ENCODE measurements at regions not wholly inside any gene's neighbourhood (a gene's known extent, or its start where the extent isn't known, plus 50 kb on each side); places are given as distances from the start of the nearest gene placed in this dataset.

- Histone ChIP-seq H3K9me3 (no peaks in the 10 kb centered on the region), H3K27me3 (no peaks in the 10 kb centered on the region), H3K4me1 (peaks cover 8% of the 10 kb centered on the region), H3K27ac (no peak overlapping the region), H3K36me3 (no peaks in the 10 kb centered on the region), H3K4me3 (no peak overlapping the region)
- 91% methylated on average over 11 of the region's 11 CpGs for WGBS
- TF ChIP-seq POLR2AphosphoS5 (IDR thresholded peaks at IDR 0.05) = no peak
- no peak for TF ChIP-seq POLR2A (IDR thresholded peaks at IDR 0.05)
- TF ChIP-seq EP300 (IDR thresholded peaks at IDR 0.05) = no peak
- no peak for TF ChIP-seq CTCF (IDR thresholded peaks at IDR 0.05)
- DNase-seq (ENCODE audit: low spot score in 2 of 2) = no peak
Measured at GRCh38 chr1:244339073-244339692, 112.5 kb downstream of the ADSS2 start.

GRCh38 chr1:244339776-244340175 is 111.9 kb downstream of the ADSS2 start:
- Histone ChIP-seq H3K27ac (no peak overlapping the region), H3K4me1 (peaks cover 8% of the 10 kb centered on the region), H3K4me3 (no peak overlapping the region), H3K27me3 (no peaks in the 10 kb centered on the region), H3K36me3 (no peaks in the 10 kb centered on the region), H3K9me3 (no peaks in the 10 kb centered on the region)
- DNase-seq (ENCODE audit: low spot score in 2 of 2) = no peak
- 84% methylated on average over 4 of the region's 7 CpGs for WGBS
- TF ChIP-seq POLR2AphosphoS5 (IDR thresholded peaks at IDR 0.05) = no peak
- TF ChIP-seq POLR2A (IDR thresholded peaks at IDR 0.05) = no peak
- TF ChIP-seq EP300 (IDR thresholded peaks at IDR 0.05) = no peak
- TF ChIP-seq CTCF (IDR thresholded peaks at IDR 0.05) = no peak

- H3K4me3 ChIP-seq = no peak overlapping the region
- whole genome bisulfite sequencing = 88% methylated on average over 14 of the region's 14 CpGs
- TF ChIP-seq POLR2AphosphoS5 (IDR thresholded peaks at IDR 0.05) (no peak), EP300 (IDR thresholded peaks at IDR 0.05) (no peak), CTCF (IDR thresholded peaks at IDR 0.05) (no peak), POLR2A (IDR thresholded peaks at IDR 0.05) (no peak)
Measured at GRCh38 chr1:244340396-244340795, 111.3 kb downstream of the ADSS2 start.

GRCh38 chr1:244341455-244342450 is 110.0 kb downstream of the ADSS2 start:
- Histone ChIP-seq H3K4me1 (peaks cover 8% of the 10 kb centered on the region), H3K27me3 (no peaks in the 10 kb centered on the region), H3K9me3 (no peaks in the 10 kb centered on the region), H3K4me3 (no peak overlapping the region), H3K27ac (peak overlapping the region; percentile 53), H3K36me3 (no peaks in the 10 kb centered on the region)
- 34% methylated on average over 16 of the region's 16 CpGs for WGBS
- TF ChIP-seq POLR2A (IDR thresholded peaks at IDR 0.05) (no peak), POLR2AphosphoS5 (IDR thresholded peaks at IDR 0.05) (peak in 1 of 3 donors; percentile 34), CTCF (IDR thresholded peaks at IDR 0.05) (no peak), EP300 (IDR thresholded peaks at IDR 0.05) (no peak)
- no peak for DNase-seq (ENCODE audit: low spot score in 2 of 2)

More at GRCh38 chr1:244340396-244340795, 111.3 kb downstream of the ADSS2 start:
- H3K9me3 ChIP-seq = no peaks in the 10 kb centered on the region
- H3K36me3 ChIP-seq = no peaks in the 10 kb centered on the region
- no peak for DNase-seq (ENCODE audit: low spot score in 2 of 2)
- H3K4me1 ChIP-seq = peaks cover 8% of the 10 kb centered on the region
- H3K27ac ChIP-seq = no peak overlapping the region
- no peaks in the 10 kb centered on the region for H3K27me3 ChIP-seq

- no peak overlapping the region for H3K4me3 ChIP-seq
- H3K27ac ChIP-seq = no peak overlapping the region
- DNase-seq (ENCODE audit: low spot score in 2 of 2) = no peak
- peaks cover 17% of the 10 kb centered on the region for H3K4me1 ChIP-seq
- H3K9me3 ChIP-seq = no peaks in the 10 kb centered on the region
- H3K27me3 ChIP-seq = no peaks in the 10 kb centered on the region
- 79% methylated on average over 6 of the region's 6 CpGs for WGBS
- H3K36me3 ChIP-seq = no peaks in the 10 kb centered on the region
- no peak for TF ChIP-seq EP300 (IDR thresholded peaks at IDR 0.05)
- TF ChIP-seq POLR2A (IDR thresholded peaks at IDR 0.05) = no peak
Measured at GRCh38 chr1:244344001-244344400, 107.7 kb downstream of the ADSS2 start.
